SK-N-SH treated with all-trans-retinoic acid at 6 μM for 48 hours (cell line): ENCODE measurements at regions not wholly inside any gene's neighbourhood (a gene's known extent, or its start where the extent isn't known, plus 50 kb on each side); places are given as distances from the start of the nearest gene placed in this dataset.

Experiments
- GLIS3 ChIP-seq: fragments of 250-450 bp; sonication (Bioruptor Pico); IDR thresholded peaks from 2 replicates; pipeline ENCODE4 v1.5.0; 2020; ENCODE audit warnings: mild to moderate bottlenecking, moderate library complexity
- TCF4 ChIP-seq: fragments of 250-450 bp; sonication (Bioruptor Pico); IDR thresholded peaks from 2 replicates; pipeline ENCODE4 v1.8.0; 2021; ENCODE audit warnings: mild to moderate bottlenecking, moderate library complexity, borderline replicate concordance
- TF ChIP-seq, protein P1 (sequence below): fragments of 250-450 bp; sonication (Bioruptor Pico); IDR thresholded peaks from 2 replicates; pipeline ENCODE4 v1.5.1; 2020; ENCODE audit warnings: low read depth, mild to moderate bottlenecking, moderate library complexity
- TF ChIP-seq, protein P2 (sequence below): fragments of 250-450 bp; sonication (Bioruptor Pico); IDR thresholded peaks from 2 replicates; pipeline ENCODE4 v1.5.0; 2020; ENCODE audit warnings: mild to moderate bottlenecking, moderate library complexity

GRCh38 chr2:21890716-21891115 is 766.9 kb downstream of the TDRD15 start:
- TF ChIP-seq, protein P1, sequence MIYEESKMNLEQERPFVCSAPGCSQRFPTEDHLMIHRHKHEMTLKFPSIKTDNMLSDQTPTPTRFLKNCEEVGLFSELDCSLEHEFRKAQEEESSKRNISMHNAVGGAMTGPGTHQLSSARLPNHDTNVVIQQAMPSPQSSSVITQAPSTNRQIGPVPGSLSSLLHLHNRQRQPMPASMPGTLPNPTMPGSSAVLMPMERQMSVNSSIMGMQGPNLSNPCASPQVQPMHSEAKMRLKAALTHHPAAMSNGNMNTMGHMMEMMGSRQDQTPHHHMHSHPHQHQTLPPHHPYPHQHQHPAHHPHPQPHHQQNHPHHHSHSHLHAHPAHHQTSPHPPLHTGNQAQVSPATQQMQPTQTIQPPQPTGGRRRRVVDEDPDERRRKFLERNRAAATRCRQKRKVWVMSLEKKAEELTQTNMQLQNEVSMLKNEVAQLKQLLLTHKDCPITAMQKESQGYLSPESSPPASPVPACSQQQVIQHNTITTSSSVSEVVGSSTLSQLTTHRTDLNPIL (CRISPR knock-in tag) = no peak
- TF ChIP-seq, protein P2, sequence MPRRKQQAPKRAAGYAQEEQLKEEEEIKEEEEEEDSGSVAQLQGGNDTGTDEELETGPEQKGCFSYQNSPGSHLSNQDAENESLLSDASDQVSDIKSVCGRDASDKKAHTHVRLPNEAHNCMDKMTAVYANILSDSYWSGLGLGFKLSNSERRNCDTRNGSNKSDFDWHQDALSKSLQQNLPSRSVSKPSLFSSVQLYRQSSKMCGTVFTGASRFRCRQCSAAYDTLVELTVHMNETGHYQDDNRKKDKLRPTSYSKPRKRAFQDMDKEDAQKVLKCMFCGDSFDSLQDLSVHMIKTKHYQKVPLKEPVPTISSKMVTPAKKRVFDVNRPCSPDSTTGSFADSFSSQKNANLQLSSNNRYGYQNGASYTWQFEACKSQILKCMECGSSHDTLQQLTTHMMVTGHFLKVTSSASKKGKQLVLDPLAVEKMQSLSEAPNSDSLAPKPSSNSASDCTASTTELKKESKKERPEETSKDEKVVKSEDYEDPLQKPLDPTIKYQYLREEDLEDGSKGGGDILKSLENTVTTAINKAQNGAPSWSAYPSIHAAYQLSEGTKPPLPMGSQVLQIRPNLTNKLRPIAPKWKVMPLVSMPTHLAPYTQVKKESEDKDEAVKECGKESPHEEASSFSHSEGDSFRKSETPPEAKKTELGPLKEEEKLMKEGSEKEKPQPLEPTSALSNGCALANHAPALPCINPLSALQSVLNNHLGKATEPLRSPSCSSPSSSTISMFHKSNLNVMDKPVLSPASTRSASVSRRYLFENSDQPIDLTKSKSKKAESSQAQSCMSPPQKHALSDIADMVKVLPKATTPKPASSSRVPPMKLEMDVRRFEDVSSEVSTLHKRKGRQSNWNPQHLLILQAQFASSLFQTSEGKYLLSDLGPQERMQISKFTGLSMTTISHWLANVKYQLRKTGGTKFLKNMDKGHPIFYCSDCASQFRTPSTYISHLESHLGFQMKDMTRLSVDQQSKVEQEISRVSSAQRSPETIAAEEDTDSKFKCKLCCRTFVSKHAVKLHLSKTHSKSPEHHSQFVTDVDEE = no peak
- no peak for TF ChIP-seq TCF4 (CRISPR knock-in tag)
- no peak for TF ChIP-seq GLIS3 (CRISPR knock-in tag)
